CD4-positive, alpha-beta memory T cell (primary cell): ENCODE measurements at regions not wholly inside any gene's neighbourhood (a gene's known extent, or its start where the extent isn't known, plus 50 kb on each side); places are given as distances from the start of the nearest gene placed in this dataset.

Source experiments
- CTCF ChIA-PET: fragments of 350-600 bp; sonication (Branson Sonifier 250); formaldehyde crosslinking; loops from one replicate; lab custom pipeline; 2021; ENCODE audit warnings: inconsistent platforms; ENCODE audit not compliant: partially characterized antibody; lab: Charles Lee
- POLR2A ChIA-PET: fragments of 350-600 bp; sonication (Branson Sonifier 250); formaldehyde crosslinking; loops from one replicate; lab custom pipeline; 2021; ENCODE audit not compliant: partially characterized antibody; lab: Charles Lee
- DNase-seq, 5 donors: peaks; one replicate each; pipeline versions ENCODE4 v3.0.0 to v3.0.0-alpha.2; 2020 to 2022; ENCODE audit warnings: mixed read lengths in 1 of 5
- H3K27ac ChIP-seq: one replicate; pipeline ENCODE4 v1.7.0; 2013; ENCODE audit warnings: low read depth, low read length
- H3K27me3 ChIP-seq: 2 replicates; pipeline ENCODE4 v1.7.0; 2013; ENCODE audit warnings: mild to moderate bottlenecking, low read length, moderate library complexity; ENCODE audit not compliant: insufficient read depth
- H3K36me3 ChIP-seq: 2 replicates; pipeline ENCODE4 v1.7.0; 2013; ENCODE audit warnings: mild to moderate bottlenecking, low read length, moderate library complexity; ENCODE audit not compliant: insufficient read depth
- H3K4me1 ChIP-seq: 2 replicates; pipeline ENCODE4 v1.7.0; 2013; ENCODE audit warnings: mild to moderate bottlenecking, low read length, moderate library complexity; ENCODE audit not compliant: insufficient read depth
- H3K4me3 ChIP-seq, 2 donors: one replicate each; pipeline ENCODE4 v1.7.0; 2013; ENCODE audit warnings: low read length in 2 of 2, mild to moderate bottlenecking in 1 of 2
- H3K9me3 ChIP-seq, 2 donors: one replicate each; pipeline ENCODE4 v1.7.0; 2013; ENCODE audit warnings: low read length in 2 of 2, control low read depth in 1 of 2; ENCODE audit not compliant: control insufficient read depth in 1 of 2
- H3K27ac Mint-ChIP-seq, 7 donors: one replicate each; pipeline ENCODE4 v1.8.0; 2020 to 2021; ENCODE audit warnings: mixed read lengths in 7 of 7, mild to moderate bottlenecking in 6 of 7, inconsistent platforms in 3 of 7, moderate library complexity in 3 of 7
- H3K27me3 Mint-ChIP-seq, 2 donors: one replicate each; pipeline ENCODE4 v1.8.0; 2020 to 2021; ENCODE audit warnings: mixed read lengths in 2 of 2
- H3K36me3 Mint-ChIP-seq, 2 donors: one replicate each; pipeline ENCODE4 v1.8.0; 2020 to 2021; ENCODE audit warnings: mixed read lengths in 2 of 2, inconsistent platforms in 1 of 2, mild to moderate bottlenecking in 1 of 2
- H3K4me1 Mint-ChIP-seq, 4 donors: one replicate each; pipeline ENCODE4 v1.8.0; 2020 to 2021; ENCODE audit warnings: mixed read lengths in 4 of 4, mild to moderate bottlenecking in 1 of 4
- H3K4me3 Mint-ChIP-seq, 8 donors: one replicate each; pipeline ENCODE4 v1.8.0; 2020 to 2021; ENCODE audit warnings: mixed read lengths in 8 of 8, mild to moderate bottlenecking in 7 of 8, moderate library complexity in 6 of 8, inconsistent platforms in 3 of 8
- H3K9me3 Mint-ChIP-seq, 8 donors: one replicate each; pipeline ENCODE4 v1.8.0; 2020 to 2021; ENCODE audit warnings: mixed read lengths in 8 of 8, mild to moderate bottlenecking in 5 of 8, inconsistent platforms in 3 of 8, moderate library complexity in 1 of 8
- intact Hi-C: fragments of 100-400 bp; cut with micrococcal nuclease; formaldehyde crosslinking; loops from one replicate; pipeline ENCODE4 v1.15.1; 2023

- Mint-ChIP-seq H3K4me3 (no peak overlapping the region), H3K27ac (no peak overlapping the region), H3K4me1 (no peaks in the 10 kb centered on the region), H3K27me3 (peaks cover 4 to 5% of the 10 kb centered on the region in 2 donors), H3K9me3 (peaks cover 0 to 4% (median 0%) of the 10 kb centered on the region in 8 donors), H3K36me3 (no peaks in the 10 kb centered on the region)
- Histone ChIP-seq H3K36me3 (no peaks in the 10 kb centered on the region), H3K27ac (no peak overlapping the region), H3K27me3 (no peaks in the 10 kb centered on the region), H3K4me3 (no peak overlapping the region), H3K4me1 (no peaks in the 10 kb centered on the region), H3K9me3 (no peaks in the 10 kb centered on the region)
- CTCF ChIA-PET = no interaction called here
- DNase-seq = no peak
- intact Hi-C loops = no loop called here
- POLR2A ChIA-PET = no interaction called here
These were observed 84.7 kb upstream of the HEPHL1 start for GRCh38 chr11:93936460-93936859.

GRCh38 chr11:93939084-93939760, 81.9 kb upstream of the HEPHL1 start:
- DNase-seq = no peak
- Mint-ChIP-seq H3K27ac (no peak overlapping the region), H3K36me3 (no peaks in the 10 kb centered on the region), H3K27me3 (peaks cover 3 to 4% of the 10 kb centered on the region in 2 donors), H3K4me1 (no peaks in the 10 kb centered on the region), H3K9me3 (peaks cover 0 to 4% (median 0%) of the 10 kb centered on the region in 8 donors), H3K4me3 (no peak overlapping the region)
- intact Hi-C loops = no loop called here
- H3K27ac ChIP-seq = no peak overlapping the region
- POLR2A ChIA-PET = no interaction called here
- H3K9me3 ChIP-seq = no peaks in the 10 kb centered on the region
- no peak overlapping the region for H3K4me3 ChIP-seq
- H3K36me3 ChIP-seq = no peaks in the 10 kb centered on the region
- H3K27me3 ChIP-seq = no peaks in the 10 kb centered on the region
- CTCF ChIA-PET = no interaction called here
- no peaks in the 10 kb centered on the region for H3K4me1 ChIP-seq

GRCh38 chr11:93940395-93940794, 80.8 kb upstream of the HEPHL1 start:
- Histone ChIP-seq H3K9me3 (no peaks in the 10 kb centered on the region), H3K36me3 (no peaks in the 10 kb centered on the region), H3K4me3 (no peak overlapping the region), H3K27ac (no peak overlapping the region), H3K27me3 (no peaks in the 10 kb centered on the region), H3K4me1 (no peaks in the 10 kb centered on the region)
- intact Hi-C loops = no loop called here
- no peak overlapping the region for H3K27ac Mint-ChIP-seq
- H3K9me3 Mint-ChIP-seq = peaks cover 0 to 4% (median 0%) of the 10 kb centered on the region in 8 donors
- ChIA-PET POLR2A (no interaction called here), CTCF (interaction anchor here (1.0 kb wide), 1 partner anchor 1077 kb away, joined by 3 read pairs; no protein-coding TSS in a partner anchor)
- no peak for DNase-seq
- no peaks in the 10 kb centered on the region for H3K36me3 Mint-ChIP-seq
- no peak overlapping the region for H3K4me3 Mint-ChIP-seq
- H3K27me3 Mint-ChIP-seq = peaks cover 3 to 6% of the 10 kb centered on the region in 2 donors
- H3K4me1 Mint-ChIP-seq = no peaks in the 10 kb centered on the region

GRCh38 chr11:93942176-93942575, 79.0 kb upstream of the HEPHL1 start:
- H3K36me3 Mint-ChIP-seq = no peaks in the 10 kb centered on the region
- intact Hi-C loops = no loop called here
- H3K27me3 Mint-ChIP-seq = peaks cover 3 to 4% of the 10 kb centered on the region in 2 donors
- Histone ChIP-seq H3K27me3 (no peaks in the 10 kb centered on the region), H3K36me3 (no peaks in the 10 kb centered on the region), H3K4me1 (no peaks in the 10 kb centered on the region), H3K9me3 (no peaks in the 10 kb centered on the region), H3K27ac (no peak overlapping the region), H3K4me3 (no peak overlapping the region)
- peaks cover 0 to 4% (median 0%) of the 10 kb centered on the region in 8 donors for H3K9me3 Mint-ChIP-seq
- no peaks in the 10 kb centered on the region for H3K4me1 Mint-ChIP-seq
- DNase-seq = no peak
- no peak overlapping the region for H3K4me3 Mint-ChIP-seq
- CTCF ChIA-PET = no interaction called here
- POLR2A ChIA-PET = no interaction called here
- no peak overlapping the region for H3K27ac Mint-ChIP-seq

GRCh38 chr11:93945596-93945995, 75.6 kb upstream of the HEPHL1 start:
- H3K36me3 ChIP-seq = no peaks in the 10 kb centered on the region
- Mint-ChIP-seq H3K27me3 (peaks cover 0 to 2% of the 10 kb centered on the region in 2 donors), H3K36me3 (no peaks in the 10 kb centered on the region), H3K9me3 (peaks cover 0 to under 1% (median 0%) of the 10 kb centered on the region in 8 donors), H3K4me1 (no peaks in the 10 kb centered on the region), H3K27ac (no peak overlapping the region), H3K4me3 (no peak overlapping the region)
- no peak overlapping the region for H3K4me3 ChIP-seq
- H3K9me3 ChIP-seq = no peaks in the 10 kb centered on the region
- H3K4me1 ChIP-seq = no peaks in the 10 kb centered on the region
- CTCF ChIA-PET = no interaction called here
- POLR2A ChIA-PET = no interaction called here
- intact Hi-C loops = no loop called here
- H3K27ac ChIP-seq = no peak overlapping the region
- DNase-seq = no peak
- H3K27me3 ChIP-seq = no peaks in the 10 kb centered on the region

- H3K4me3 Mint-ChIP-seq = no peak overlapping the region
- H3K9me3 Mint-ChIP-seq = peaks cover 0 to 3% (median 0%) of the 10 kb centered on the region in 8 donors
- Histone ChIP-seq H3K27me3 (no peaks in the 10 kb centered on the region), H3K27ac (no peak overlapping the region), H3K4me1 (no peaks in the 10 kb centered on the region), H3K36me3 (no peaks in the 10 kb centered on the region), H3K9me3 (no peaks in the 10 kb centered on the region), H3K4me3 (no peak overlapping the region)
- CTCF ChIA-PET = no interaction called here
- no peaks in the 10 kb centered on the region for H3K27me3 Mint-ChIP-seq
- no peaks in the 10 kb centered on the region for H3K36me3 Mint-ChIP-seq
- DNase-seq = no peak
- no peak overlapping the region for H3K27ac Mint-ChIP-seq
- intact Hi-C loops = no loop called here
- POLR2A ChIA-PET = no interaction called here
- H3K4me1 Mint-ChIP-seq = no peaks in the 10 kb centered on the region
These were observed 68.9 kb upstream of the HEPHL1 start for GRCh38 chr11:93952082-93952780.

- intact Hi-C loops = no loop called here
These were observed 63.7 kb upstream of the HEPHL1 start for GRCh38 chr11:93957397-93957952.

More at GRCh38 chr11:93957397-93957952, 63.7 kb upstream of the HEPHL1 start:
- Histone ChIP-seq H3K27me3 (no peaks in the 10 kb centered on the region), H3K36me3 (no peaks in the 10 kb centered on the region), H3K4me1 (no peaks in the 10 kb centered on the region), H3K27ac (no peak overlapping the region), H3K9me3 (no peaks in the 10 kb centered on the region), H3K4me3 (no peak overlapping the region)
- peaks cover 0 to 3% of the 10 kb centered on the region in 2 donors for H3K27me3 Mint-ChIP-seq
- CTCF ChIA-PET = no interaction called here
- H3K36me3 Mint-ChIP-seq = no peaks in the 10 kb centered on the region
- peaks cover 0 to 3% (median 0%) of the 10 kb centered on the region in 8 donors for H3K9me3 Mint-ChIP-seq
- no peak overlapping the region for H3K27ac Mint-ChIP-seq
- DNase-seq = no peak
- POLR2A ChIA-PET = no interaction called here
- H3K4me3 Mint-ChIP-seq = no peak overlapping the region
- H3K4me1 Mint-ChIP-seq = no peaks in the 10 kb centered on the region
